ENCODE measurements at regions not wholly inside any gene's neighbourhood (a gene's known extent, or its start where the extent isn't known, plus 50 kb on each side); places are given as distances from the start of the nearest gene placed in this dataset.

DNA sequence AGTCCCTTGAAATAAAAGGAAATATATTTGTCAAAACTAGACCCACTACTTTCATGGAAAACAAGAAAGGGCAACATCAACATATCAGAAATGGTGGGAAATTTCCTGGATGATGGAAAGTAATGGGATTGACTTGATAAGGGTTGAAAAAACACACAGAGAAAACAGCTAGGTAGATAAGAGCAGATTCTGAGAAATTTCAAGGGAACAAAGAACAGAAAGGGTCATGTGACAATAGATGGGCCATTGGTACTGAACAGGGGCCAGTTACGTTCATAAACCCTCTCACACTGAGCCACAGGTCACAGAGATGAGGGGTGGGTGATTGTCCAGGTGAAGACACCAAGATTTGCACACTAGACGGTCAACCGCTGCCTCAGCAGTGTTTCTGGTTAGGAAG is 98.7 kb downstream of the QPCT start:
- Mint-ChIP-seq H3K27ac (no peak overlapping the region), H3K4me3 (no peak overlapping the region), H3K36me3 (peaks cover 14% of the 10 kb centered on the region), H3K27me3 (ENCODE audit: low read depth) (peaks cover 3% of the 10 kb centered on the region; the same call in 1 of the 2 replicates), H3K9me3 (peaks cover 15% of the 10 kb centered on the region), H3K4me1 (no peaks in the 10 kb centered on the region)
- no peak for ATAC-seq
- ChIA-PET CTCF (interaction anchor here (1.5 kb wide), 1 partner anchor 434 kb away, joined by 4 read pairs; no protein-coding TSS in a partner anchor), POLR2A (no interaction called here)
- TF ChIP-seq, protein P1, sequence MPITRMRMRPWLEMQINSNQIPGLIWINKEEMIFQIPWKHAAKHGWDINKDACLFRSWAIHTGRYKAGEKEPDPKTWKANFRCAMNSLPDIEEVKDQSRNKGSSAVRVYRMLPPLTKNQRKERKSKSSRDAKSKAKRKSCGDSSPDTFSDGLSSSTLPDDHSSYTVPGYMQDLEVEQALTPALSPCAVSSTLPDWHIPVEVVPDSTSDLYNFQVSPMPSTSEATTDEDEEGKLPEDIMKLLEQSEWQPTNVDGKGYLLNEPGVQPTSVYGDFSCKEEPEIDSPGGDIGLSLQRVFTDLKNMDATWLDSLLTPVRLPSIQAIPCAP (CRISPR knock-in tag; IDR thresholded peaks at IDR 0.05): no peak
- TF ChIP-seq ZNF317 (CRISPR knock-in tag; IDR thresholded peaks at IDR 0.05; ENCODE audit: borderline replicate concordance, low read depth): peak; percentile 46; the same call in 1 of the 2 replicates
- no peak for DNase-seq (ENCODE audit: low spot score)

DNA sequence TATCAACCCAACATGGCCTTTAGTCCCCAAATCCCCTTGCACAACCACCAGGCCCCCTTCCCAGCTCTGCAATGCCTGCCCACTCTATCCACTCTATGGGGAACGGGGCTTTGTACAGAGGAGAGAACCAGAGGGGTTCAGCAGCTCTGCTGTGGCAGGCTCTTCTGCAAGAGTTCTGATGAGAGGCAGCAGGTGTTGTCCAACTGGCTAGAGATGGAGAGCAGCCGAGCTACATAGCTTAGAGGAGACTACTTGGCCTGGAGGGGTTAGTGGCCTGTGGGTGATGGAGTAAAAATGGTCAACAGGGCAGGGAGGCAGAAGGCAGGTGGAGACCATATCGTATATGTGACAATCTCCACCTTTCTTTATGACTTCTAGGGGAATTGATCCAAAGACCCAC is 103.0 kb downstream of the QPCT start:
- POLR2A ChIA-PET: no interaction called here
- Mint-ChIP-seq H3K4me1 (no peaks in the 10 kb centered on the region), H3K36me3 (no peaks in the 10 kb centered on the region), H3K27me3 (ENCODE audit: low read depth) (peaks cover under 1% of the 10 kb centered on the region; the same call in 1 of the 2 replicates), H3K27ac (no peak overlapping the region), H3K9me3 (no peaks in the 10 kb centered on the region), H3K4me3 (no peak overlapping the region)
- DNase-seq (ENCODE audit: low spot score) (no peak), ATAC-seq (no peak)
- TF ChIP-seq, protein P2, sequence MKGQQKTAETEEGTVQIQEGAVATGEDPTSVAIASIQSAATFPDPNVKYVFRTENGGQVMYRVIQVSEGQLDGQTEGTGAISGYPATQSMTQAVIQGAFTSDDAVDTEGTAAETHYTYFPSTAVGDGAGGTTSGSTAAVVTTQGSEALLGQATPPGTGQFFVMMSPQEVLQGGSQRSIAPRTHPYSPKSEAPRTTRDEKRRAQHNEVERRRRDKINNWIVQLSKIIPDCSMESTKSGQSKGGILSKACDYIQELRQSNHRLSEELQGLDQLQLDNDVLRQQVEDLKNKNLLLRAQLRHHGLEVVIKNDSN (CRISPR knock-in tag; IDR thresholded peaks at IDR 0.05): no peak
- TF ChIP-seq MYBL2 (CRISPR knock-in tag; IDR thresholded peaks at IDR 0.05) (no peak), NR3C1 (CRISPR knock-in tag; conservative IDR thresholded peaks at IDR 0.05; ENCODE audit: low read depth) (no peak), NFYB (CRISPR knock-in tag; conservative IDR thresholded peaks at IDR 0.05; ENCODE audit: low read depth) (no peak), GABPB1 (CRISPR knock-in tag; IDR thresholded peaks at IDR 0.05) (no peak), TP53 (CRISPR knock-in tag; IDR thresholded peaks at IDR 0.05) (no peak)
- TF ChIP-seq, protein P3, sequence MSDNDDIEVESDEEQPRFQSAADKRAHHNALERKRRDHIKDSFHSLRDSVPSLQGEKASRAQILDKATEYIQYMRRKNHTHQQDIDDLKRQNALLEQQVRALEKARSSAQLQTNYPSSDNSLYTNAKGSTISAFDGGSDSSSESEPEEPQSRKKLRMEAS (CRISPR knock-in tag; IDR thresholded peaks at IDR 0.05): no peak
- TF ChIP-seq, protein P4, sequence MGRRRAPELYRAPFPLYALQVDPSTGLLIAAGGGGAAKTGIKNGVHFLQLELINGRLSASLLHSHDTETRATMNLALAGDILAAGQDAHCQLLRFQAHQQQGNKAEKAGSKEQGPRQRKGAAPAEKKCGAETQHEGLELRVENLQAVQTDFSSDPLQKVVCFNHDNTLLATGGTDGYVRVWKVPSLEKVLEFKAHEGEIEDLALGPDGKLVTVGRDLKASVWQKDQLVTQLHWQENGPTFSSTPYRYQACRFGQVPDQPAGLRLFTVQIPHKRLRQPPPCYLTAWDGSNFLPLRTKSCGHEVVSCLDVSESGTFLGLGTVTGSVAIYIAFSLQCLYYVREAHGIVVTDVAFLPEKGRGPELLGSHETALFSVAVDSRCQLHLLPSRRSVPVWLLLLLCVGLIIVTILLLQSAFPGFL (CRISPR knock-in tag; IDR thresholded peaks at IDR 0.05; ENCODE audit: borderline replicate concordance): no peak
- CTCF ChIA-PET: no interaction called here

DNA sequence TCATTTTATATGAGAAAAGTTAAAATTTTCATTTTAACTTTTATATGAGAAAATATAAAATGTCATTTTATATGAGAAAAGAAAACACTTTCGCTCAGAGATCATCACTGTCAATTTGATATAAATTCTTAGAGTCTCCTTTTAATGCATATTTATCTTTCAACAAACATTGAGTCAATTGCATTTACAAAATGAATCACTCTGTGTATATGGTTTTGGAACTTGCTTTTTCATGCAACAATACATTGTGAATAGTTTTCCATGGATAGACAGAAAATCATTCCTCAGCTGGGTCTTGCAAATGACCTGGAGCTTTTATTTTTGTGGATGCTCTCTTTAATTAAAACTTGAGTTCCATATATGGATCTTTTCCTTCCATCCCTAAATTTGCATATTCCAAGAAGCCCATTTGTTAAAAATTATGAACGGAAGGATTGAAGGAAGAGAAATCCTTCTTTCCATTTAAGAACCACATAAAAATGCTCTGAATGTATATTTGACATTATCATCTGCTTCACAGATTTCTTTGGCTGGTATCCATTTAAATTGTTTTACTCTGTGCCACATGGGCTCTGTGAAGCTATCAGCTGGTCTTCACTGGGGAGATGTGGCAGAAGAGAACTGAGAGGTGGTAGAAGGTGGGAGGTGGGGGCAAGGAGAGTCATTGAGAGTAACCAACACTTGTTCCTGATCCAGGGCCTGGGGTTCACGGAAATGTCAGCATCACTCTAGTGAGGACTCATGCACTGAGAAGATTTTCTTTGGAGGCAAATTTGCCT is 104.1 kb downstream of the QPCT start:
- ChIA-PET POLR2A (no interaction called here), CTCF (no interaction called here)
- ATAC-seq (no peak), DNase-seq (ENCODE audit: low spot score) (no peak)
- no peaks in the 10 kb centered on the region for H3K36me3 Mint-ChIP-seq
- no peaks in the 10 kb centered on the region for H3K27me3 Mint-ChIP-seq (ENCODE audit: low read depth)
- H3K4me1 Mint-ChIP-seq: no peaks in the 10 kb centered on the region; the same call in 1 of the 2 replicates
- no peaks in the 10 kb centered on the region for H3K9me3 Mint-ChIP-seq
- no peak overlapping the region for H3K4me3 Mint-ChIP-seq
- H3K27ac Mint-ChIP-seq: no peak overlapping the region
- no peak for TF ChIP-seq TCF7 (CRISPR knock-in tag; IDR thresholded peaks at IDR 0.05; ENCODE audit: low read depth)
- TF ChIP-seq MXD4 (CRISPR knock-in tag; IDR thresholded peaks at IDR 0.05; ENCODE audit: borderline replicate concordance): no peak
- TF ChIP-seq, protein P3 (CRISPR knock-in tag; IDR thresholded peaks at IDR 0.05): no peak
- TF ChIP-seq ZNF232 (CRISPR knock-in tag; IDR thresholded peaks at IDR 0.05): no peak
- TF ChIP-seq HMGA2 (CRISPR knock-in tag; IDR thresholded peaks at IDR 0.05): no peak
- no peak for TF ChIP-seq IRF2 (CRISPR knock-in tag; IDR thresholded peaks at IDR 0.05; ENCODE audit: borderline replicate concordance, low read depth)
- TF ChIP-seq OVOL2 (CRISPR knock-in tag; IDR thresholded peaks at IDR 0.05; ENCODE audit: borderline replicate concordance): no peak
- no peak for TF ChIP-seq KAT7 (CRISPR knock-in tag; IDR thresholded peaks at IDR 0.05; ENCODE audit: borderline replicate concordance)
- no peak for TF ChIP-seq NR2C2 (CRISPR knock-in tag; IDR thresholded peaks at IDR 0.05)
- TF ChIP-seq, protein P5, sequence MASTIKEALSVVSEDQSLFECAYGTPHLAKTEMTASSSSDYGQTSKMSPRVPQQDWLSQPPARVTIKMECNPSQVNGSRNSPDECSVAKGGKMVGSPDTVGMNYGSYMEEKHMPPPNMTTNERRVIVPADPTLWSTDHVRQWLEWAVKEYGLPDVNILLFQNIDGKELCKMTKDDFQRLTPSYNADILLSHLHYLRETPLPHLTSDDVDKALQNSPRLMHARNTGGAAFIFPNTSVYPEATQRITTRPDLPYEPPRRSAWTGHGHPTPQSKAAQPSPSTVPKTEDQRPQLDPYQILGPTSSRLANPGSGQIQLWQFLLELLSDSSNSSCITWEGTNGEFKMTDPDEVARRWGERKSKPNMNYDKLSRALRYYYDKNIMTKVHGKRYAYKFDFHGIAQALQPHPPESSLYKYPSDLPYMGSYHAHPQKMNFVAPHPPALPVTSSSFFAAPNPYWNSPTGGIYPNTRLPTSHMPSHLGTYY (CRISPR knock-in tag; IDR thresholded peaks at IDR 0.05): no peak
- TF ChIP-seq, protein P6, sequence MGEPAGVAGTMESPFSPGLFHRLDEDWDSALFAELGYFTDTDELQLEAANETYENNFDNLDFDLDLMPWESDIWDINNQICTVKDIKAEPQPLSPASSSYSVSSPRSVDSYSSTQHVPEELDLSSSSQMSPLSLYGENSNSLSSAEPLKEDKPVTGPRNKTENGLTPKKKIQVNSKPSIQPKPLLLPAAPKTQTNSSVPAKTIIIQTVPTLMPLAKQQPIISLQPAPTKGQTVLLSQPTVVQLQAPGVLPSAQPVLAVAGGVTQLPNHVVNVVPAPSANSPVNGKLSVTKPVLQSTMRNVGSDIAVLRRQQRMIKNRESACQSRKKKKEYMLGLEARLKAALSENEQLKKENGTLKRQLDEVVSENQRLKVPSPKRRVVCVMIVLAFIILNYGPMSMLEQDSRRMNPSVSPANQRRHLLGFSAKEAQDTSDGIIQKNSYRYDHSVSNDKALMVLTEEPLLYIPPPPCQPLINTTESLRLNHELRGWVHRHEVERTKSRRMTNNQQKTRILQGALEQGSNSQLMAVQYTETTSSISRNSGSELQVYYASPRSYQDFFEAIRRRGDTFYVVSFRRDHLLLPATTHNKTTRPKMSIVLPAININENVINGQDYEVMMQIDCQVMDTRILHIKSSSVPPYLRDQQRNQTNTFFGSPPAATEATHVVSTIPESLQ (CRISPR knock-in tag; IDR thresholded peaks at IDR 0.05): no peak
- TF ChIP-seq, protein P7, sequence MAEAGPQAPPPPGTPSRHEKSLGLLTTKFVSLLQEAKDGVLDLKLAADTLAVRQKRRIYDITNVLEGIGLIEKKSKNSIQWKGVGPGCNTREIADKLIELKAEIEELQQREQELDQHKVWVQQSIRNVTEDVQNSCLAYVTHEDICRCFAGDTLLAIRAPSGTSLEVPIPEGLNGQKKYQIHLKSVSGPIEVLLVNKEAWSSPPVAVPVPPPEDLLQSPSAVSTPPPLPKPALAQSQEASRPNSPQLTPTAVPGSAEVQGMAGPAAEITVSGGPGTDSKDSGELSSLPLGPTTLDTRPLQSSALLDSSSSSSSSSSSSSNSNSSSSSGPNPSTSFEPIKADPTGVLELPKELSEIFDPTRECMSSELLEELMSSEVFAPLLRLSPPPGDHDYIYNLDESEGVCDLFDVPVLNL (CRISPR knock-in tag; IDR thresholded peaks at IDR 0.05; ENCODE audit: borderline replicate concordance, low read depth): no peak
- TF ChIP-seq GRHL2 (CRISPR knock-in tag; IDR thresholded peaks at IDR 0.05; ENCODE audit: insufficient replicate concordance, severe bottlenecking): no peak

All from WTC11 (cell line).